ENCODE measurements at regions not wholly inside any gene's neighbourhood (a gene's known extent, or its start where the extent isn't known, plus 50 kb on each side); places are given as distances from the start of the nearest gene placed in this dataset.

DNA sequence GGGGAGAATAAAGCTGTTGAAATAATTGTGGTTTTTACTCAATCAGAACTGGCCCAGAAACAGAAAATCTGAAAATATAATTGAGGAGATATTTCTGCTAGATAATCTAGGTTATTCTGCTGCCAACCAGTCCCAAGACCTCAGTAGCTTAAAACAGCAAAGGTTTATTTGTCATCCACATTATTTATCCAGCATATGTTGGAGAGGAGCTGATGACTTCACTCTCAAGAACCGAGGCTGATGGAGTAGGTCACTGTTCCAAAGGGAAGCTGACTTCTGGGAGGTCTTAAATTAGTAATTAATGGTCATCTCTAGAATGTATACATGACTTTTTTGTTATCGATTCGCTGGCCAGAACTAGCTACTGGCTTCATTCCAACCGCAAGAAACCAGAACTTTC is 124.8 kb upstream of the CTNNA2 start:
- H3K4me1 ChIP-seq (ENCODE audit: control insufficient read depth in 4 of 4, insufficient read depth in 4 of 4, low read length in 3 of 4) = no peaks in the 10 kb centered on the region
- no peak overlapping the region for H3K4me3 ChIP-seq (ENCODE audit: low read depth in 1 of 3, low read length in 3 of 3)
- WGBS = 72% methylated on average over 4 of the region's 4 CpGs
- peaks cover 0 to 10% (median 2%) of the 10 kb centered on the region in 4 donors for H3K27me3 ChIP-seq (ENCODE audit: control insufficient read depth in 4 of 4, insufficient read depth in 4 of 4, low read length in 3 of 4)
- no peak overlapping the region for H3K27ac ChIP-seq (ENCODE audit: low read depth in 1 of 2, low read length in 2 of 2)
- H3K9me3 ChIP-seq (ENCODE audit: control insufficient read depth in 4 of 4, low read length in 3 of 4) = no peaks in the 10 kb centered on the region
- H3K9ac ChIP-seq (ENCODE audit: low read depth in 1 of 2, low read length in 2 of 2) = no peak overlapping the region
- H3K36me3 ChIP-seq (ENCODE audit: control insufficient read depth in 4 of 4, insufficient read depth in 3 of 4, low read depth in 1 of 4, low read length in 3 of 4) = no peaks in the 10 kb centered on the region
- no peak for DNase-seq (ENCODE audit: low spot score)
- TF ChIP-seq RXRA (IDR thresholded peaks at IDR 0.05) = no peak
- no peak for TF ChIP-seq HNF4A (conservative IDR thresholded peaks at IDR 0.05)
- no peak for TF ChIP-seq NR2F2 (IDR thresholded peaks at IDR 0.05)
- TF ChIP-seq, protein P1, sequence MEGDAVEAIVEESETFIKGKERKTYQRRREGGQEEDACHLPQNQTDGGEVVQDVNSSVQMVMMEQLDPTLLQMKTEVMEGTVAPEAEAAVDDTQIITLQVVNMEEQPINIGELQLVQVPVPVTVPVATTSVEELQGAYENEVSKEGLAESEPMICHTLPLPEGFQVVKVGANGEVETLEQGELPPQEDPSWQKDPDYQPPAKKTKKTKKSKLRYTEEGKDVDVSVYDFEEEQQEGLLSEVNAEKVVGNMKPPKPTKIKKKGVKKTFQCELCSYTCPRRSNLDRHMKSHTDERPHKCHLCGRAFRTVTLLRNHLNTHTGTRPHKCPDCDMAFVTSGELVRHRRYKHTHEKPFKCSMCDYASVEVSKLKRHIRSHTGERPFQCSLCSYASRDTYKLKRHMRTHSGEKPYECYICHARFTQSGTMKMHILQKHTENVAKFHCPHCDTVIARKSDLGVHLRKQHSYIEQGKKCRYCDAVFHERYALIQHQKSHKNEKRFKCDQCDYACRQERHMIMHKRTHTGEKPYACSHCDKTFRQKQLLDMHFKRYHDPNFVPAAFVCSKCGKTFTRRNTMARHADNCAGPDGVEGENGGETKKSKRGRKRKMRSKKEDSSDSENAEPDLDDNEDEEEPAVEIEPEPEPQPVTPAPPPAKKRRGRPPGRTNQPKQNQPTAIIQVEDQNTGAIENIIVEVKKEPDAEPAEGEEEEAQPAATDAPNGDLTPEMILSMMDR (IDR thresholded peaks at IDR 0.05; ENCODE audit: low read depth, low read length, missing input control) = no peak
- no peak for TF ChIP-seq HNF4G (IDR thresholded peaks at IDR 0.05)
- TF ChIP-seq, protein P2, sequence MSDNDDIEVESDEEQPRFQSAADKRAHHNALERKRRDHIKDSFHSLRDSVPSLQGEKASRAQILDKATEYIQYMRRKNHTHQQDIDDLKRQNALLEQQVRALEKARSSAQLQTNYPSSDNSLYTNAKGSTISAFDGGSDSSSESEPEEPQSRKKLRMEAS (IDR thresholded peaks at IDR 0.05) = no peak
- no peak for TF ChIP-seq GABPA (IDR thresholded peaks at IDR 0.05 in 1 of 2, conservative IDR thresholded peaks at IDR 0.05 in 1 of 2)
- no peak for TF ChIP-seq FOXA2 (IDR thresholded peaks at IDR 0.05)
- no peak for TF ChIP-seq SP1 (IDR thresholded peaks at IDR 0.05)
- TF ChIP-seq, protein P3, sequence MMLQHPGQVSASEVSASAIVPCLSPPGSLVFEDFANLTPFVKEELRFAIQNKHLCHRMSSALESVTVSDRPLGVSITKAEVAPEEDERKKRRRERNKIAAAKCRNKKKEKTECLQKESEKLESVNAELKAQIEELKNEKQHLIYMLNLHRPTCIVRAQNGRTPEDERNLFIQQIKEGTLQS (IDR thresholded peaks at IDR 0.05) = no peak
- no peak for TF ChIP-seq JUND (IDR thresholded peaks at IDR 0.05)
- TF ChIP-seq TAF1 (conservative IDR thresholded peaks at IDR 0.05) = no peak
- TF ChIP-seq YY1 (IDR thresholded peaks at IDR 0.05) = no peak
- TF ChIP-seq, protein P4, sequence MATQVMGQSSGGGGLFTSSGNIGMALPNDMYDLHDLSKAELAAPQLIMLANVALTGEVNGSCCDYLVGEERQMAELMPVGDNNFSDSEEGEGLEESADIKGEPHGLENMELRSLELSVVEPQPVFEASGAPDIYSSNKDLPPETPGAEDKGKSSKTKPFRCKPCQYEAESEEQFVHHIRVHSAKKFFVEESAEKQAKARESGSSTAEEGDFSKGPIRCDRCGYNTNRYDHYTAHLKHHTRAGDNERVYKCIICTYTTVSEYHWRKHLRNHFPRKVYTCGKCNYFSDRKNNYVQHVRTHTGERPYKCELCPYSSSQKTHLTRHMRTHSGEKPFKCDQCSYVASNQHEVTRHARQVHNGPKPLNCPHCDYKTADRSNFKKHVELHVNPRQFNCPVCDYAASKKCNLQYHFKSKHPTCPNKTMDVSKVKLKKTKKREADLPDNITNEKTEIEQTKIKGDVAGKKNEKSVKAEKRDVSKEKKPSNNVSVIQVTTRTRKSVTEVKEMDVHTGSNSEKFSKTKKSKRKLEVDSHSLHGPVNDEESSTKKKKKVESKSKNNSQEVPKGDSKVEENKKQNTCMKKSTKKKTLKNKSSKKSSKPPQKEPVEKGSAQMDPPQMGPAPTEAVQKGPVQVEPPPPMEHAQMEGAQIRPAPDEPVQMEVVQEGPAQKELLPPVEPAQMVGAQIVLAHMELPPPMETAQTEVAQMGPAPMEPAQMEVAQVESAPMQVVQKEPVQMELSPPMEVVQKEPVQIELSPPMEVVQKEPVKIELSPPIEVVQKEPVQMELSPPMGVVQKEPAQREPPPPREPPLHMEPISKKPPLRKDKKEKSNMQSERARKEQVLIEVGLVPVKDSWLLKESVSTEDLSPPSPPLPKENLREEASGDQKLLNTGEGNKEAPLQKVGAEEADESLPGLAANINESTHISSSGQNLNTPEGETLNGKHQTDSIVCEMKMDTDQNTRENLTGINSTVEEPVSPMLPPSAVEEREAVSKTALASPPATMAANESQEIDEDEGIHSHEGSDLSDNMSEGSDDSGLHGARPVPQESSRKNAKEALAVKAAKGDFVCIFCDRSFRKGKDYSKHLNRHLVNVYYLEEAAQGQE (IDR thresholded peaks at IDR 0.05) = no peak

DNA sequence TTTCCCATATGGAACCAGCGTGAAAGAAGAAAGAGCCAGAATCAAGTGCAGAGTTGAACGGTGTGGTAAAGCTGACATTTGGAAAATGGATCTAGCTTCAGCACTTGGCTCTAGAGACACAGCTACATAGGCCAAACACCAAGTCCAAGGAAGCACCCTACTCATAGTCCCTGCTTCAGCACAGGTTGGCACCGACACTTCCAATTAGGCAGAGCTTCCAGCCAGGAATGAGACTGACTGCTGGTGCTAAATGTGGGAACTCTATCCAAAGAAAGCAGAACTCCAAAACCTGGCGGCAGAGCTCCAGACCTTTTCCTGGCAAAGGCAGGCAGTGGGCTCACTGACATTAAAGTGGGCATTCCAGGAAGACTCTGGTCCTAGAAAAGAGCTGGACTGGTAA is 125.4 kb upstream of the CTNNA2 start:
- Histone ChIP-seq H3K9me3 (ENCODE audit: control insufficient read depth in 4 of 4, low read length in 3 of 4) (no peaks in the 10 kb centered on the region), H3K27ac (ENCODE audit: low read depth in 1 of 2, low read length in 2 of 2) (no peak overlapping the region), H3K4me1 (ENCODE audit: control insufficient read depth in 4 of 4, insufficient read depth in 4 of 4, low read length in 3 of 4) (no peaks in the 10 kb centered on the region), H3K9ac (ENCODE audit: low read depth in 1 of 2, low read length in 2 of 2) (no peak overlapping the region), H3K27me3 (ENCODE audit: control insufficient read depth in 4 of 4, insufficient read depth in 4 of 4, low read length in 3 of 4) (peaks cover 0 to 10% (median 2%) of the 10 kb centered on the region in 4 donors), H3K36me3 (ENCODE audit: control insufficient read depth in 4 of 4, insufficient read depth in 3 of 4, low read depth in 1 of 4, low read length in 3 of 4) (no peaks in the 10 kb centered on the region), H3K4me3 (ENCODE audit: low read depth in 1 of 3, low read length in 3 of 3) (no peak overlapping the region)
- DNase-seq (ENCODE audit: low spot score) = no peak
- 83% methylated on average over 4 of the region's 4 CpGs for WGBS
- no peak for TF ChIP-seq YY1 (IDR thresholded peaks at IDR 0.05)
- TF ChIP-seq TAF1 (conservative IDR thresholded peaks at IDR 0.05) = no peak
- TF ChIP-seq GABPA (IDR thresholded peaks at IDR 0.05 in 1 of 2, conservative IDR thresholded peaks at IDR 0.05 in 1 of 2) = no peak
- no peak for TF ChIP-seq HNF4G (IDR thresholded peaks at IDR 0.05)
- no peak for TF ChIP-seq HNF4A (conservative IDR thresholded peaks at IDR 0.05)
- TF ChIP-seq, protein P5, sequence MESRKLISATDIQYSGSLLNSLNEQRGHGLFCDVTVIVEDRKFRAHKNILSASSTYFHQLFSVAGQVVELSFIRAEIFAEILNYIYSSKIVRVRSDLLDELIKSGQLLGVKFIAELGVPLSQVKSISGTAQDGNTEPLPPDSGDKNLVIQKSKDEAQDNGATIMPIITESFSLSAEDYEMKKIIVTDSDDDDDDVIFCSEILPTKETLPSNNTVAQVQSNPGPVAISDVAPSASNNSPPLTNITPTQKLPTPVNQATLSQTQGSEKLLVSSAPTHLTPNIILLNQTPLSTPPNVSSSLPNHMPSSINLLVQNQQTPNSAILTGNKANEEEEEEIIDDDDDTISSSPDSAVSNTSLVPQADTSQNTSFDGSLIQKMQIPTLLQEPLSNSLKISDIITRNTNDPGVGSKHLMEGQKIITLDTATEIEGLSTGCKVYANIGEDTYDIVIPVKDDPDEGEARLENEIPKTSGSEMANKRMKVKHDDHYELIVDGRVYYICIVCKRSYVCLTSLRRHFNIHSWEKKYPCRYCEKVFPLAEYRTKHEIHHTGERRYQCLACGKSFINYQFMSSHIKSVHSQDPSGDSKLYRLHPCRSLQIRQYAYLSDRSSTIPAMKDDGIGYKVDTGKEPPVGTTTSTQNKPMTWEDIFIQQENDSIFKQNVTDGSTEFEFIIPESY (IDR thresholded peaks at IDR 0.05) = no peak
